22Rv1 (cell line): ENCODE measurements at regions not wholly inside any gene's neighbourhood (a gene's known extent, or its start where the extent isn't known, plus 50 kb on each side); places are given as distances from the start of the nearest gene placed in this dataset.
"Not testable (repeated sequence)": the region's sequence is repeated elsewhere in the genome, so short reads cannot be mapped to it uniquely, and the experiment has no call there.

Experiments
- H3K27ac ChIP-seq: fragments of 450-650 bp; 2 replicates; pipeline ENCODE4 v1.5.1; 2017
- CTCF ChIP-seq: fragments of 450-650 bp; IDR thresholded peaks from 2 replicates; pipeline ENCODE4 v1.5.1; 2017; ENCODE audit warnings: mild to moderate bottlenecking
- ZFX ChIP-seq: fragments of 450-650 bp; IDR thresholded peaks from 2 replicates; pipeline ENCODE4 v1.6.1; 2017; ENCODE audit warnings: antibody characterized with exemption, borderline replicate concordance

- H3K27ac ChIP-seq, result no peak overlapping the region
- no peak for TF ChIP-seq CTCF
- no peak for TF ChIP-seq ZFX
Measured at GRCh38 chr6:14288910-14289309, 171.3 kb downstream of the CD83 start.

GRCh38 chr6:14290041-14290771 is 172.6 kb downstream of the CD83 start:
- H3K27ac ChIP-seq, result no peak overlapping the region
- TF ChIP-seq ZFX (no peak), CTCF (no peak)

GRCh38 chr6:14290772-14291330 is 173.3 kb downstream of the CD83 start:
- no peak overlapping the region for H3K27ac ChIP-seq
- no peak for TF ChIP-seq ZFX
- no peak for TF ChIP-seq CTCF

GRCh38 chr6:14291331-14291730 is 173.8 kb downstream of the CD83 start:
- no peak overlapping the region for H3K27ac ChIP-seq
- TF ChIP-seq CTCF (no peak), ZFX (no peak)

GRCh38 chr6:14292119-14292518 is 174.5 kb downstream of the CD83 start:
- TF ChIP-seq CTCF (no peak), ZFX (no peak)
- H3K27ac ChIP-seq, result no peak overlapping the region

- H3K27ac ChIP-seq, result no peak overlapping the region
- TF ChIP-seq CTCF (no peak), ZFX (no peak)
Measured at GRCh38 chr6:14294270-14294951, 176.8 kb downstream of the CD83 start.

- not testable (repeated sequence) for H3K27ac ChIP-seq
Measured at GRCh38 chr6:14296698-14297097, 179.1 kb downstream of the CD83 start.

GRCh38 chr6:14297118-14297517 is 179.5 kb downstream of the CD83 start:
- H3K27ac ChIP-seq, result not testable (repeated sequence)

- H3K27ac ChIP-seq, result not testable (repeated sequence)
Measured at GRCh38 chr6:14300189-14300588, 182.6 kb downstream of the CD83 start.

GRCh38 chr6:14300721-14301120 is 183.1 kb downstream of the CD83 start:
- H3K27ac ChIP-seq, result not testable (repeated sequence)

GRCh38 chr6:14301477-14301876 is 183.9 kb downstream of the CD83 start:
- H3K27ac ChIP-seq, result not testable (repeated sequence)
